RPMI7951 (cell line): ENCODE measurements at regions not wholly inside any gene's neighbourhood (a gene's known extent, or its start where the extent isn't known, plus 50 kb on each side); places are given as distances from the start of the nearest gene placed in this dataset.
"Not testable (repeated sequence)": the region's sequence is repeated elsewhere in the genome, so short reads cannot be mapped to it uniquely, and the experiment has no call there.

Experiments used
- DNase-seq: peaks from one replicate; pipeline ENCODE4 v3.0.0-alpha.2; 2012; ENCODE audit warnings: low read depth

DNA sequence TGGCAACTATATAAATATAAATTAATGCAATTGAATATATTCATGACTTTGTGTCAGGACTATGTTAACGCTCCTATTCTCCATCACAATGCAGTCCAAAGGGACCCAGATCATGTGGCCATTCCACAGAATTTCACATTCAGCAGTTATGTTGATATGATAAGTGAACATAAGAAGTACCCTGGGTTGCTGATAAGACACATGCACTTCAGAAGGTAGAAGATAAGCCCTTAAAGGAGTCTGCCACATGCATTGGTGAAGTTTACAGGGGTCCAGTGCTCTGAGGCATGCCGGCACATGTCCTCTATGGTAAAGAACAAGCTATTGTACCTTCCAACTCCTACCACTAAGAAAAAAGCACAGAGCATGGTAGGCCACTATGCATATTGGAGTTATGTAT lies 76.4 kb downstream of the PHAX start:
- no peak for DNase-seq

DNA sequence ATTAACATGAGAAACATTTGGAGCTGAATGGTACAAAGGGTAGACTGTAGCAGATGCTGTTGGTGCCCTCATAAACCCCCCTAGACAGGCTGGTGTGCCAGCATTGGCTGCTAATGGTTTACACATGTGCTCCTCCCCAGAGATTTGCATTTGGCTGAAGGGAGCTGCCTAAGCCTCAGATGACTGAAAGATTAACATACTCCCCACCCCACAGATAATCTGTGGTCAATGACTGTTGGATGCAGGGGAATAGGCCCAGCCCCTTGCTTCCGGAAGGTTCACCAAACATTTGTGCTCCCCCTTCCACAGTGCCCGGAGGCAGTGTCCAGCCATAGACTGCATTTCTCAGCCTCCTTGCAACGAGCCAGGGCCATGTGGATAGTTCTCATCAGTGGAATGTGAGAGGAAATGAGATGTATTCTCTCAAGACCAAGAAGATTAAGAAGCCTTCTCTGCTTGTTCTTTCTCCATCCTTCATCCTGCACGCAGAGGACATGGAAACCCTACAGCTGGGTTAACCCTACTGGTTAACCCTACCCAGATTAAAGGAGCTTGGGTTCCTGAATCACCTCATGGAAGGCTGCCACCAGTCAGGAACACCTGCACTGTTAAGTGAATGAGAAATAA lies 79.6 kb downstream of the PHAX start:
- peak; percentile 97 for DNase-seq

GRCh38 chr5:126681314-126681713 lies 80.6 kb downstream of the PHAX start:
- DNase-seq = not testable (repeated sequence)

DNA sequence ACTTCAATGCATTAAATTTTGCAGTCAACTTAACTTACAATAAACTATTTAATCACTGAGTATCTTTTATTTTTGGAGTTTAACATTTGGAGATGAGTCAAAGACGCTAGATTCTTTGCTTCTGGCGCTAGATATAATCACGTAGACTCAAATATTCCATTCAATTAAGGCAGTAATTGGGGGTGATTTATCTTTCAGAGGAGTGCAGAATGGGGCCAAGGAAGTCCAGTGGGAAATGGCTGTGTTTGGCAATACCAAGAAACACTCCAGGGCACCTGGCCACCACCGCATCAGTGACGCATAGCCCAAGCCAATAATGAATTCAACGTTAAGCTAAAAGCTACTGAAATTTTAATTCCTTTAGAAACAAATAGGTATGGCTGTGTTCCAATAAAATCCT lies 81.2 kb downstream of the PHAX start:
- peak; percentile 42 for DNase-seq

DNA sequence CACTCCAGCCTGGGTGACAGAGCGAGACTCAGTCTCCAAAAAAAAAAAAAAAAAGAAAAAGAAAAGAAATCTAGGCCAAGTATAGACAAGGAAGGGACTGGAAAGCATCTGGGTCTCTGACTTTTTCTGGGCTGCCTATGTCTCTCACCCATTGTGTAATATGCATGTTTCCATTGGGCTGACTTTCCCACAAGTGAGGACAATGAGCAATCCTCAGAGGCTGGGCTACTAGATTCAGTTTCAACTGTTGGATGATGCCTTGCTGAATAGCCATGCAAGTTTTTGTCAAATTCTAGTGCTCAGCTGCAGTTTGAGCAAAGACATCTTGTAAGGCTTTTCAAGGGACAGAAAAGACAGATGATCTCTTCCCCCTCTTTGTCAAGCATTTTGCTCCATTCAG lies 82.1 kb downstream of the PHAX start:
- no peak for DNase-seq

GRCh38 chr5:126683912-126684311 lies 83.2 kb downstream of the PHAX start:
- DNase-seq = peak; percentile 40

GRCh38 chr5:126684656-126685442 lies 84.1 kb downstream of the PHAX start:
- DNase-seq = not testable (repeated sequence)

DNA sequence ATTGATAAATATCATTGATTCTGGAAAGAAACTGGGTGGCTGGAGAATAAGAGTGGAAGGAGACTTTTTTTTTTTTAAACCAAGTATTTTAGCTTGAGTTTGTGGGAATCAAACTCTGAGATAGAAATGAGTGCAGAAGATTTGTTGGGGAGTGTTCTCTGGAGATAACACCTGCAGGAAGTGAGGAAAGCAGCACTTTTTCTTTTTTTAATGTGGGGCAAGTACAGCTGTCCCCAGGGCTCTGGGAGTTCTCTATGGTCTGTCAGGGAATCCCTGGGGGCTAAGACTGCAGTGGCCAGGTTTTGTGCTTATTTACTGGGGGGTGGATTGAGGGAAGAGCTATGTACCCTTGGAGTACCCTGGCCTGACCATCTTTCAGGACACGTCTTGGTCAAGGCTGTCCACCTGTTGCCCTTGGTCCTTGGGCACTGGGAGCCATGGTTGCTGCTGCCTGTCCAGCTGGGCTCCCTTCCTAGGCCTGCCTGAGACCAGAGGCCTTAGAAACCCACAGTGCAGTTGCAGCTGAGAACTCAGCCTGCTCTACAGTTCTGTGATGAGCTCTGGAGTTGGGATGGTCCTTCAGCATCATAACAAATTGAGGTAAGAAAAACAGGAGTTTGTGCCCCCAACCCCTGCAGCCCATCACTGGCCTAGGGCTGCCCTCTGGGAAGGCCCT lies 85.8 kb downstream of the PHAX start:
- DNase-seq = no peak

DNA sequence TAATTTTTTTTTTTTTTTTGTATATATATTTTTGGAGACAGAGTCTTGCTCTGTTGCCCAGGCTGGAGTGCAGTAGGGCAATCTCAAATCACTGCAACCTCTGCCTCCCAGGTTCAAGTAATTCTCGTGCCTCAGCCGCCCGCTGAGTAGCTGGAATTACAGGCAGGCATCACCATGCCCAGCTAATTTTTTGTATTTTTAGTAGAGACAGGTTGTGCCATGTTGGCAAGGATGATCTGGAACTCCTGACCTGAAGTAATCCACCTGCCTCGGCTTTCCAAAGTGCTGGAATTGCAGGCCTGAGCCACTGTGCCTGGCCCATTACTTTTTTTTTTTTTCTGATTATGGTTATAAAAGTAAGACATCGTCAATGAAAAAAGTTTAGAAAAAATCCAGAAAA lies 84.0 kb upstream of the LMNB1 start:
- no peak for DNase-seq

DNA sequence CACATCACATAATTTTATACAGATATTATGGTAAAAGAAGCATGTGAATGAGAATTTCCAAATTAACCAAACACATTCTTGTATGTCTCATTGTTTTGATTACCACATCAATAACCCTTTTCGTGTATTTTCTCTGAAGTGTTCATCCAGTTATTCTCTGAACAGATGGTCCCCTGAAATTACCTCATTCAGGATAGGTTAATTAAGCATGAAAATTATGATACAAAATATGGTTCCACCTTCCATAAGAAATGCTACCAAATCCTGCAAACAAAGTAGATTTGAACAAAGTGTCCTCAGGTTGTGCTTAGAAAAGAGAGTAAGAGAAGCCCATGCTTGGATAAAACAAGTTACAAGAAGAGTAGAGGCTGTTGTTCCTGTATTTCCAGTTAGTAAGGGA lies 83.1 kb upstream of the LMNB1 start:
- no peak for DNase-seq

GRCh38 chr5:126694403-126694802 lies 82.5 kb upstream of the LMNB1 start:
- no peak for DNase-seq

- no peak for DNase-seq
These were observed 81.8 kb upstream of the LMNB1 start for GRCh38 chr5:126695091-126695490.

DNA sequence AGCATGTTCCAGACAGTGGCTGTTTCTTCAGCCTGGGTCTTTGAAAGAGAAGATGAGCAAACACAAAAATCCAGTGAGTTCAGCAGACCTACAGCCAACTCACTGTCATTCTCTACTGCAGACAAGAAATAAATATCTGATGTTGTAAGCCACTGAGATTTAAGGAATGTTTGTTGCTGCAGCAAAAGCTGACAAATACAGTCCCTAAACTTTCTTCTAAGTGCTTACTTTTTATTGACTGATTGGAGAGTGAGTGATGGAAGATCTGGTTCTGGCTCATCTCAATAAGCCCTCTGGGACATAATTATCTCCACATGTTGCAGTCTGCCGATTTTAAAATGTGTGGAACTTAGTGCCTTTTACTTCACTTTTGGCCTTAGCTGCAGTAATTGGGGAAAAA lies 69.9 kb upstream of the LMNB1 start:
- no peak for DNase-seq

GRCh38 chr5:126715765-126716164 lies 61.2 kb upstream of the LMNB1 start:
- DNase-seq = no peak

- DNase-seq = no peak
These were observed 60.1 kb upstream of the LMNB1 start for GRCh38 chr5:126716861-126717260.

DNA sequence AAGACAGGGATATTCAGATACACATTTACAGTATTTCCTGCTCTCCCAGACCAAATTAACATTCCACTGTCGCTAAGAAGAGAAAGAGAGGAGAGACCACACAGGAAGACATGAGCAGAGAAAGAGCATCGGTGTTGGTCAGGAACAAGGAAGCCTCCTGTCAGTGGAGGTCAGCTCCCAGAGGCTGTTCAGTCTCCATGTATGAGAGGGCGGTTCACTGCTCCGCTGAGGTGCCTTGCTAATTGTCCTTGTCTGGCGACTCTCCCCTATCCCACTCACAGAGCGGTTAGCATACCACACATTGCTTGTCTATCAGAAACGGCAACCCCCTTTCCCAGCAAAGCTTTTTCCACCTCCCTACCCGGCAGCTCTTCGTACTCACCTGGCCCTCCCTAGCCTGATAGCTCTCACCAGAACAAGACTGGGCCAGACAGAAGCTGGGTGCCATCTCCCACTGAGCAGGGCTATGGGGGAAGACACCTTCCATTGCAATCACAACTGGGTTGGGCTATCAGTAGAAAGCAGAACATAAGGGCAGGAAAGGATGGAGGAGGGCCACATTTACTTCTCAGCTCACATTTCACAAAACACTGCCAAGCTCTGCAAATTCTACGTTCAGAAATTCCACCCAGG lies 58.6 kb upstream of the LMNB1 start:
- DNase-seq = peak; percentile 4

DNA sequence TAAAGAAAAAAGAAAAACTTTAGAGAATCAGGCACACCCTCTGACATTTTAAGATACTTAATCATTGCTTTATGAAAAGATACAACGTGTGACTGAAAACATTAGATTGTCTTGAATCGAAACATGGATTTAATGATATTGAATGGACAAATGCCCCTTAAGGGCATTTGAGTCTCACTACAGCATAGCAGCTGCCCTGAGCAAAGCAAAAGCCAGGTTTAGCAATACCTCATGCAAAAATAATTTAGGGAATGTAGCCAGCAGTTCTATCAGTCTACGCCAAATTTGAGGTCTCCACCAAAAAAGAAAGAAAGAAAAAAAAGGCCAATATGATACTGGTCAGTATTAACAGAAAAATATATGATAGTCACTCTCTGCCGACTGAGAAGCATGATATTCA lies 56.6 kb upstream of the LMNB1 start:
- peak; percentile 4 for DNase-seq

- peak; percentile 20 for DNase-seq
These were observed 53.3 kb upstream of the LMNB1 start for GRCh38 chr5:126723643-126724042.
